ENCODE measurements at regions not wholly inside any gene's neighbourhood (a gene's known extent, or its start where the extent isn't known, plus 50 kb on each side); places are given as distances from the start of the nearest gene placed in this dataset.

DNA sequence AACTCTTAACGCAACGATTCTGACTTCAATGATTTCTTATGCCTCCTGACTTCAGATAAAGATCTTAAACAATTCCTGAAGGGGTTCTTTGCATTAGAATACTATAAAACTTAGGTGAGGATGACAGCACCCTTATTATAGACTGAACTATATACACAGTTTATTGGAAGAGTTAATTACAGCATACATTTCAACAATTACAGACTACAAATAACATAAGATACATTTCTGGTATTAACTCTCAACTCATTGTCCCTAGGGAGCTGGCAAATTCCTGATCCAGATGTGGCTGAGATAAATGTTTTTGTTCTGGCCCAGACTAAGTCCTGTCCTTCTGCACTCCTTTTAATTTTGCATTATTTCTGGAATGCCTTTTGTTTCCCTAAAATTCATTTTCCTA, 155.5 kb upstream of the TMC3 start:
- no peak for DNase-seq (ENCODE audit: low read depth in 3 of 3)

DNA sequence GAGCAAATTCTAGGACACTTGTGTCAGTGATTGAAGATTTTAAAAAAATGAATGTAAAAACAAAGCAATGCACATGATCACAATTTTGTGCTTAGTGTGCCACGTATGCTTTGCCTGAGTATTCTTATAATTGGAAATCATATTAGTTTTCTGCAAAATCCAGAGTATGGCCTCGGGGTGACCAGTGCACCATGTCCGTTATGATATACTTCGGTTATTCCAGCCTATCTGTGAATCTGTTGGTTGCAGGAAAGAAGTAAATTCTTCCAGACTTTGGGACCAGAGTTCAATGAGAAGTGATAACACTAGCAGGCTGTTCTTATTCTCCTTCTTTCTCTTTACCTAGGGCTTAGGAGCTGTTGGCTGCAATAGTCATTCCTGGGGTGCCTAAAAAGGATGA, 152.0 kb upstream of the TMC3 start:
- no peak for DNase-seq (ENCODE audit: low read depth in 3 of 3)

DNA sequence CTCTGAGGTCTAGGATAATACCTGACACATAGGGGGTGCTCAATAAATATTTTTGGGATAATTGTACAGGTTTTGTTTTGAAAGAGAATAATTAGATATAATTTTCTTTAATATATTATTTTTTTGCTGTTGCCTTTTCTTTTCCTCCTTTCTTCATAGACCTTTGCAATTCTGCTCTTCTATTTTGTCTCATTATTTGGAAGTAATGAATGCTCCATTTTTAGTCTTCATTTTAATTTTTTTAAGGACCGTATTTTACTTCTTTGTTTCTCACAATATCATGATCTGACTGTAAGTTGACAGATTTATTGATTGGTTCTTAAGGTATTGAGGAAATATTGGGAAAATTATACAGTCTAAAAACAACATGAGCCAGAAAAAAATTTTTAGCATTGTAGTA, 150.5 kb upstream of the TMC3 start:
- DNase-seq (ENCODE audit: low read depth in 3 of 3), result no peak

DNA sequence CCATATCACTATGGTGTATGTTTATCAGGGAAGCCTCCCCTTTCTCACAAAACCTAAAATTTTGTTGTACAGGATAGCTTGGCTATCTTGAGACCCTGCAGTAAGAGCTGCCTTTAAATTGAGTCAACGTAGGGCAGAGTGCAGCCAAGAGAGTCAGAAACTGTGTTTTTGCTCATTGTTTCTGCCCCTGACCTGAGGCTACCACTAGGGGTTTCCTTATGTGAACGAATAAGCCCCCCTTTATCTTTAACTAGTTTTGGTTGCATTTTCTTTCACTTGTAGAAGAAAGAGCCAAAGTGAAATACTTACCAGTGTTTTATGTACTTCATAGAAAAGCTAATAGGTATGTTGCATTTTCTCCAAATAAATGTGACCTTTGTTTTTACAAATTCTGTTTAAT, 149.9 kb upstream of the TMC3 start:
- DNase-seq (ENCODE audit: low read depth in 3 of 3), result no peak

DNA sequence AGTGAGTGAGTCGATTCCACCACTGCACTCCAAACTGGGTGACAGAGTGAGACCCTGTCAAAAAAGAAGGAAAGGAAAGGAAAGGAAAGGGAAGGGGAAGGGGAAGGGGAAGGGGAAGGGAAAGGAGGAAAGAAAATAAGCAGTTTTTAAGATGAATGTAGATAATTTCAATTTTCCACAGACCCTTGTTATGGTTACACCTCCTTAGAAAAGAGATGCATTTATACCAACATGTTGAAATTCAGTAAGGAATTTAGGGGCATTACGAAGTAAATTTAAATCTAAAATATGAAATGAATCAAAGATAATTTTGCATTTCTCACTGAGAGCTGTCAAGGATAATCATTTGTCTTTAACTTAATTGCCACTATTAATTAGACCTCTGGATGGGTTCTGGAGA, 146.5 kb upstream of the TMC3 start:
- DNase-seq (ENCODE audit: low read depth in 3 of 3), result no peak

DNA sequence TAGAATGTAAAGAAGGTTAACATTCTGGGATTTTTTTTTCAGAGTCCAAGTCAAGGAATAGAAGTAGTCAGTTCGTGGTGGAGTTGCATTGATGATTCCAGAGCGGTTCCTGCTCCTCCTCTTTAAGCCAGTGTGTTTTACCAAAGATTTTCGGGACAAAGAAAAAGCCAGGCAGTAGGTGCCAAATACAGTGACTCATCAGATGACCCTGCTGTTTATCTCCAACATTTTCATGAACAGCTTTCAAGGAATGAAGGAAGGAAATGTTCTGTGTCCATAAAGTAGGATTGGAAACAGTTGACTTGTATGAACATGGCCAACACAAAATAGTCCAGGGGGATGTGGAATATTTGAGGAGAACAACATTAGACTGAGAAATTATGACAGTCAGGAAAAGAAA, 142.4 kb upstream of the TMC3 start:
- no peak for DNase-seq (ENCODE audit: low read depth in 3 of 3)

DNA sequence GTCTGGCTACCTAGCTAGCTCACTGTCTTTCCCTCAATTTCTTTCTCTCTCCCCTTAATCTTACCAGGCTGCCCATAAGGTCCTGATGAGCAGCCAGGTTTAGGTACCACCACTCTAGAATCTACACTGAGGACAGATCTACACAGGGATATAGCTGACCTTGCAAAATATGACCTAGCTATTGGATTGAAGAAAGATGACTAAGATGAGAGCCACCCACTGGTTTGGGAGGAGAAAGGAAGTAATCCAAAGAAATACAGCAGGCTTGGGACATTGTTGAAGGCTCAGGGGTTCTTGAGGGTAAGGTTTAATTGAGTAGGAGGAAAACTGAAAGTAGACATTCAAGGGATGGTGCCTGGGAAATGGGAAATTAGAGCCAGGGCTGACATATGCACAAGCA, 142.0 kb upstream of the TMC3 start:
- DNase-seq (ENCODE audit: low read depth in 3 of 3), result no peak

DNA sequence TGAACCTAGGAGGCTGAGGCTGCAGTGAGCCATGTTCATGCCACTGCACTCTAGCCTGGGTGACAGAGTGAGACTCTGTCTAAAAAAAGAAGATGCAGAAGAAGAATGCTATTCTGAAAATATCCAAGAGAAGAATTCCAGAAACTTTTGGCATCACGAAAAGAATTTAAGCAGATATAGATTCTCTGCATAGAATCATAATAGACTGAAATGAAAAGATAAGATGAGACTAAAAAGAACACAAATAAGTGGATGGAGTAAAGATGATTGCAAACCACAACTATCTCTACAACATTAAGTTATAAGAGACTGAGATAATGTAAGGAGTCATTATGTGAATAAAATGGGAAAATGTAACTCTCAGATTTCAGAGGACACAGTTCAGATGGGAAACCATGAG, 140.7 kb upstream of the TMC3 start:
- DNase-seq (ENCODE audit: low read depth in 3 of 3), result no peak

DNA sequence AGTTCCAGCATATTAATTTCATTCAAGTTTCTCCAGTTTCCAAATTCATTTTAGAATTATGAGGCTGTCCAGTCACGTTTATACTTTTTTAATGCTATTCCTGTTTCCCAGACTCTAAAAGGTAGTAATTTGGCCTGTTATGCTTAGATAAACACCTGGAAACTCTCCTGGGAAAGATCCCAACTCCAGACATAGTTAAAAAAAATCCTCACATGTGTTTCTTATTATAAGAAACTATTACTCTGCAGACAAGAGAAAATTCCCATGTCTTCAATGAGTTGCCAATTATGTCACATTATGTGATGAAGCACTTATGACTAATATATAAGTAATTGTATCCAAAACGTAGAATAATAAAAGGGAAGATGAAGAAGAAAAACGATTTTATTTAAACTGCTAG, 137.1 kb upstream of the TMC3 start:
- no peak for DNase-seq (ENCODE audit: low read depth in 3 of 3)

DNA sequence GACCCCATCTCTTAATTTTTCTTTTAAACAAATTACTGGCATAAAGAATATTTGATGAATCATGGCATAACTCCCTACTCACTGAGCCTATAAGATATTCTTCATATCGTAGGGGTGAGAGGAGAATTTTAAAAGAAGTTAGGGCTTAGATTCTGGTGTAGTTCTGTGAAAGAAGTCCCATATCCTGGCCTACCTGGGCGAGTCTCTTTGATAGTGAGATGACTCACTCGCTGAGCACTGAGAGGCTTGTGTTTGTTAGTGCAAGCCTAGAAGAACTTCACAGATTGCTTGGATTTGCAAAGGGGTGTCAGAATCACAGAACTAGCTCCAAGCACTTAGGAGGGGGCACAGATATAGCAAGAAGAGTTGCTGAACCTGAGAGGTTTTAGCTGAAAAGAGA, 133.8 kb upstream of the TMC3 start:
- no peak for DNase-seq (ENCODE audit: low read depth in 3 of 3)

DNA sequence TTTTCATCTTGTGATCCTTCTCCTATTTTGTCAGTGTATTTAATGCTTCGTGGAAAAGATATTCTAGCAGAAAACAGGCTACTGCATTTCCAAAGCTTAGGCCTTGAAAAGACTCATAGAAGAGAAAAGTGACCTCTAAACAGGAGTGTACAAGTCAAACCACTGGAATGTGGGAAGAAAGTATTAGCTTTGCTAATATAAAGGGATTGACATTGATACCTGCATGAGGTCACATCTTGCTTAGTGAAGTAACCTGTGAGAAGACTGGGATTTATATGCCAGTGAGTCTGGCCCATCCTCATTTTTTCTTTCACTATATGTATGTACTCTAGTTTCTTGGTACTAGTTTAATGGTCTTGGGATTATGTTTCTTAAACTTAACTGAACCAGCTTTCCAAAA, 132.9 kb upstream of the TMC3 start:
- DNase-seq (ENCODE audit: low read depth in 3 of 3), result no peak

DNA sequence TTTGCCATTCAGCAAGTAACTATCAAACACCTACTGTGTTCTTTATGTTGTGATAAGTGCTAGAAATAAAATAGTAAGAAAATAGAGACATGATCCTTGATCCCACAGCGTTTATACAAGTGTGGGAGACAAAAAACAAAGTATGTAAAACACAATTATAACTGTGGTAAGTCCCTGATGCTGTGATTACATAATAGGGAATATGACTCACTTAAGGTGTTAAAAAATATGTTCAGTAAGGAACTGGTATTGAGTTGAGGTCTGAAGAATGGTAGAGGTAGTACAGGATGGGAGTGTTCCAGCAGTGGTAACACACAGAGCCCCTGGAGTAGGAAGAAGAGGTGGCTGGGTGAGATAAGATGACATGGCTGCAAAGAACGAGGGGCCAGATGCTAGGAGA, 132.1 kb upstream of the TMC3 start:
- DNase-seq (ENCODE audit: low read depth in 3 of 3), result no peak

DNA sequence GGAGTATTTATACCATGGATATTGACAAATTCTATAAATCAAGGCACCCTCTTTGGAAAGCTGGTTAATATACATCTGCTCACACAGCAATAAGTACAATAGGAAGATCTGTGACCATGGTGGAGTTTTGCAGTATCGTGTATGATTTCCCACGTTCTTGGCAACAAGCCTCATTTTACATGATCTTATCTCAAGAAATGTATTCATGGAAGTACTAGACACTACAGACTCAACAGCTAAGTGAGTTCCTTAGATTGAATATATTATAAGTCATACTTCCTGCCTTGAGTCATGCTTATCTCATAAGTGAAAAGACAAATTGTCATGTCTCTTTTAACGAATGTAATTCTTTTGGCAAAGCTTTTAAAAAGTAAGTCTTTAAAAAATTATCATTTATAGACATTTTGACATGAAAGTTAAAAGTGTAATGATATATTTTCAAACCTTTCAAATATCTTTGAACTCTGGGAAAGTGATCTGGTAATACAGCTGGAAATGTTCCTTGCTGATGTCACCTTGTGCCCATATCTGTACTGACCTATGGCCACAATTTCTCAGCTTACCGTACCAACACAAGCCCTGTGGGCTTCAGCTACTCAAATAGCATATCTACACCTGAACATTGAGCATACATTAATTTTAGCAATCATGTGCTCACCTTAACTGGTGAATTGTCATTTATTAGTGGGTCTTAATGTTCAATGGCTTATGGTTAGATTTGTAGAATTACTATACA, 130.3 kb upstream of the TMC3 start:
- no peak for DNase-seq (ENCODE audit: low read depth in 3 of 3)

DNA sequence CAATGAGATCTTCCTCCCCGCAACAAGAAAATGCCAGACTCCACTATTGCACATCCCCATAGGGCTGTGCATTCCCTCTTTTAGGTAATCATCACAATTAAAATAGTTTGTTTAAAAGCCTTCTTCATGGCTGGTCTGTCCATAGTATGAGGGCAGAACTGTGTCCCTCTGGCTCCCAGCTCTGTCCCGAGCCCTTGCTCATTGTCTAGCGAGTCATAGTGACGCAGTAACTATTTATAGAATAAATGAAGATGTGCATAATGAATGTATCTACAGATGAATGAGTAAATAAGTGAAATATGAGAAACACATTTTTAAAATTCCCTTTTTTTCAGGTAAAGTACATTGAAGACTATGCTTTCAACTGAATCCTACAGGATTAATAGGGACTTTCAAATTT, 128.4 kb upstream of the TMC3 start:
- DNase-seq (ENCODE audit: low read depth in 3 of 3), result no peak

DNA sequence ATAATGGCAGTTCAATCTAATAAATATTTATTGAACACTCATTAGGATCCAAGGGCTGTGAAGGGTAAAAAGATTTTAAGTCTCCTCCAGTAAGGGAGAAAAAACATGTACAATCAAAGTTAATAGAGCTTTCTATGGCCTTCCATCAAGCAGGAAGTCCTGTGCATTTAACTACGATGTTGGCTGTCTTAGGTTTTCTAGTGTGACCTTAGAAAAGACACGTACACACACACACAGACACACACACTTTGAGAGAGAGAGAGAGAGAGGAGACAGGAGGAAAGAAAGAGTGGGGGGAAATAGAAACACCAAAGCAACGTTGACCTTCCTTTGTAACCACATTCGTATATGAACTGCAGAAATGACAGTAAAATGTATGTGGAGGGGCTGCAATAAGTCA, 126.1 kb upstream of the TMC3 start:
- no peak for DNase-seq (ENCODE audit: low read depth in 3 of 3)

DNA sequence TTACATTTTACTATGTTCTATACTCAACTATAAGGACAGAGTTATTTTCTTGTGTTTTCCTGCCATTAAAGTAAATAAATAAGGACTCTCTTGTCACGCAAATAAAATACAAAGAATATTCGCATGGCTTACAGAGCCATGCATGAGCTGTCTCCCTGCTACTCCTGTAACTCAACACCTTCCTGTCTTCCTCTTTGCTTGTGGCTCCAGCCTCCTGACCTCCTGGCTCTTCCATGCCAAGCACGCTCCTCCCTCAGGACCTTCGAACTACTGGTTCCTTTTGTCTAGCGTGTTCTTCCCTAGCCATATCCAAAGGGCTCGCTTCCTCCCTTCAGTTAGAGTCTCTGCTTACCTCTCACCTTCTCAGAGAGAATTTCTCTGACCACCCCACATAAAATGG, 124.3 kb upstream of the TMC3 start:
- no peak for DNase-seq (ENCODE audit: low read depth in 3 of 3)

DNA sequence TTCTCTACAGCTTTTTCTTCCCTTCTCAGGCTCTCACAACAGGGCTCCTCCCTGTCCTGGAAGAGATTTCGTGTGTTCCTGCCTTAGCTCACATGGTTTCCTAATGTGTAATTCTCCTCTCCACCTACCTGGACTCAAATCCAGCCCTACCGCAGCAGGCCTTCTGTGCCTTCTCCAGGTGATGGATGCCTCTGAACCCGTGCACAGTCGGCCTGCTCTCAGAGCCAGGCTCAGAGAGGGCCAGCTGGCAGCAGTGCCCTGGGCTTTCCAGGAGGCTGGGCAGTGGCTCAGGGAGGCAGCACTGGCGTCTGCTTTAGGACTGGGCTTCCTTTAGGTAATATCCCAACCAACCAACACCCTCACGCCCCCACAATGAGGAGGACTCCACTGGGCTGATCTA, 123.2 kb upstream of the TMC3 start:
- no peak for DNase-seq (ENCODE audit: low read depth in 3 of 3)

DNA sequence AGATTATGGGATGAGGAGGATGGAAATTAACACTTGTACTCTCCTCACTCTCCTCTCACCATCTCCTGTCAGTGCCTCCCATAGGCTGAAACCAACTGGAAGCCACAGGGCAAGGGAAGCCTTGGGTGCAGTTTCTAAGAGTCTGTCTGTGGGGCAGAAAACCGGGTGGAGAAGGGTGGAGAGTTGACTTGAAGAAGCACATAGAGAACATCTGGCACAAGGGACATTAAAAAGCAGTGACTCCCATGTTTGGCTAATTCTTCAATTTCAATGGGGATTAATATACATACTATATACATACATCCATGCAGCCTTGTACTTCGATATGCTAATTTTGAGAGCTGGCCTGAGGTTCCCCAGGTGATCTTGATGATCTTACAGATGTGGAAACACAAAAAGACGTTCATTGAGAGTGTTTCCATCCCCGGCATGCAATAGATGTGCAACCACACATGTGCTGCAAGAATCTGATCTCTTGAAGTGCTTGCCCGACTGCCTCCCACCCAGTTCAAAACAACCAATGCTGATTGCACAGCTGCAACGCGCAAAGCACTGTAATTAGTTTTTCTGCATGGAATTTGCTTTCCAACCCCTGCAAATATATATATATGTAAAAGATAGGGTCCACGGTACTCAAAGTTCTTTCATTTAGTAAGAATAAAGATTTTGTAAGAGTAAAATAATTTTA, 121.9 kb upstream of the TMC3 start:
- no peak for DNase-seq (ENCODE audit: low read depth in 3 of 3)

DNA sequence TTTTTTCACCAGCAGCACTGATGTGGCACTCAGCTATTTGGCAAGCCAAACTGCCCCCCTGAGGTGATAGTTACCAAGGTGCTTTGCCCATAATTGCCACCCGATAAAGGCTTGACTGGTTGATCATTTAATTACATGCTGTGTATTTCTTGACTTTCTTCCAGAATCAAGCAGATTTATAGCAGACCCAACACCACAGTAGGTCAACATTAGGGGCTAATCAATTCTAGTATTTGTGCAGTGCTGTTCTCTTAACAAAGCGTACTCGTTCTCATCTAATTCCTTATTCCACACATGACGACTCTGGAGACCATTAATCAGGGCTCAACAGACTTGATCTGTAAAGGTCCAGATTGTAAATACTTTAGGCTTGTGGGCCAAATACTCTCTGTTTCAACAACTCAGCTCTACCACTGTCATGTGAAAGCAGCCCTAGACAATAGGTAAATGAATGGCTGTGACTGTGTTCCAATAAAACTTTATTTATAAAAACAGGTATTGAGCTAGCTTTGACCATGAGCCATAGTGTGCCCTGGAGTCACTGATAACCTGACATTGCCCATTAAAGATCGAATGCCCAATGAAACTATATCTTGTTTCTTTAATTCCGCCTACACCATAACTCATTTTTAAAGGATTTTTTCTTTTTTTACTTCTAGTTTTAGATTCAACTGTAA, 119.1 kb upstream of the TMC3 start:
- DNase-seq (ENCODE audit: low read depth in 3 of 3), result no peak

DNA sequence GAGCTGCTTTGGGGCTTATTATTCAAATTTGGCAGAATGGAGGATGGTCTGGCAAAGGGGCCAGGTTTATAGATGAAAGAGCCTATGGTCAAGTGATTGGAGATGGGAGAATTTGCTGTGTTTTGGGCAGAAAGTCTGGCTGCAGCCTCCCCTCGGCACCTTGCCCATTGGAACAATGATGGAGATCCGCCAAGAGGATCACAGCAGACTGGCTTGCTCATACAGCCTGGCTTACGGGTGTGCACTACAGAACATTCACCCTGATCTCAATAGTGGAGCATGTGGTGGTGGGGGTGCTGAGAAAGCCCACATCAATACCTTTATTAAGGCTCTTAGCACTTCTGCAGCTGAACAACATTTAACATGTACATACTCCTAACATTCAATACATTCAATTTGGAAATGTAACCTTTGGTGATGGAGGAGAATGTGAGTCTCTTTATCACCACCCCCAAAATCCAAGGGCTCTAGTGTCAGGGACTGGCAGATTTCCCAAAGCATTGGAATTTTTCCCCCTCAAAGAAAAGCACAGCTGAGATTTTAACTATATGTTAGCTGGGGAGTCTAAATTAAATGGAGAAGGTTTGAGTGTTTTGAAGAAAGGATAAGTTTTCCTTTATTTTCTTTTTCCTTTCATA, 118.4 kb upstream of the TMC3 start:
- DNase-seq (ENCODE audit: low read depth in 3 of 3), result no peak

DNA sequence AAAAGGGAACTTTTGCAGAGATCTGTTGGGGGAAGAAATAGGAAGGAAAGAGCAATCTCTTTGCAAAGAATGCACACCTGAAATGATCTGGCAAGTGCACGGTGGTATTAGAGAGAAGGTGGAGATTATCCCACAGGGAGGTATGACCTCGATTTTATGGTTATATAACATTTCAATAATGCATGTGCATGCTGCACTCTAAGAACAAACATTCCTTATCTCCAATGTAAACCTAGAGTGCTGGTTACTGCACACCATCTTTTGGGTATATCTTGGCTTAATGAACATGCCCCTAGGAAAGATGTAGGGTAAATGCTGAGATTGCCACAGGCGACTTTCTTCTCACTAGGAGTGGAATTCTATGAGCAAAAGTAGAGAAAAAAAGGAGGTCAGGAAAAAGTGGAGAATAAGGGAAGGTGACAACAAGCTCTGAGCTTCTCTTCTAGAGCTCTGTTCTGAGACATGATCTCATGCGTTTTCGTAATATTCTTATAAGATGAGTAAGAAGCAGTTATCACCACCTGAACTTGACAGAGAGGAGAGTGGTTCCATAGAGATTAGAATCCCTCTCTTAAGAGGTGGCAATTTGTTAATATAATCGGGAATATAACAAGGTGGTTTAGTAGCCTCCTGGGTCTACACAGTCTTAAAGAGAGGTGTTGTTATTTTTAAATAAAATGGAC, 117.5 kb upstream of the TMC3 start:
- no peak for DNase-seq (ENCODE audit: low read depth in 3 of 3)

DNA sequence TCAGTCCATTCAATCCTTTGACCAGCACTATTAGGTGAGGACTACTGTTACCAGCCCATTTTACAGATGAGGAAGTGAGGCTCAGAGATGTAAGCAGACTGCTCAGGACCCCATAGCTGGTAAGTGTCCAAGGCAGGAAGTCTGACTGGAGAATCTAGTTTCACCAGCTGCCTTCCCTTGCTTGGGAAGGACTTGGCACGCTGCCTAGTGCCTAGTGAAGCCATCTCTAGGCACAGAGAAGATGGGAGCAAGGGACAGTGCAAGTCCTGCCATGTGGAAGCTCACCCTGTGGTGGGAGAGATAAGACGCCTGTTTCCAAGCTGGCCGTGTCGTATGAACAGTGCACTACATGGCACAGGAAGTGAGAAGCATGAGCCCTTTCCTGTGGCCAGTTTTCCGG, 111.8 kb upstream of the TMC3 start:
- no peak for DNase-seq (ENCODE audit: low read depth in 3 of 3)
